ENCODE measurements at regions not wholly inside any gene's neighbourhood (a gene's known extent, or its start where the extent isn't known, plus 50 kb on each side); places are given as distances from the start of the nearest gene placed in this dataset.

DNA sequence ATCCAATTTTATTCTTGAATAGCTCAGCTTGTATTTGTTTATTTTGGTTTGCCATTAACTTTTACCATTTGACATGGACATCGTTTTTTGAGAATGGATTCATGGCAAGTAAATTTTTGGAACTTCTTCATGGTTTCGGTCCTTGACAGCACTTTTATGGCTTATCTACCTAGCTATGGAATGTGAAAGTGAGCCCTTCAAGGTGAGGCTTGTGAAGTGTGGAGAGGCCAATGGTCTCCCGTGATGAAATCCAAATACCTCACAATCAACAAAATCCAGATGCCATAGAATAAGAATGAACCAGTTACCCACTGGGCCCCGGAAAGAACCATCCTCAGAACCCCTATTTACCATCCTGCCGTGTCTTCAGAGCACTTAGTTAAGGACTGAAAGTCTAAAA, 978.8 kb downstream of the FSCB start:
- TF ChIP-seq CTCF (IDR thresholded peaks at IDR 0.05 in 4 of 5, conservative IDR thresholded peaks at IDR 0.05 in 1 of 5) (no peak), POLR2A (IDR thresholded peaks at IDR 0.05) (no peak)

Data from gastrocnemius medialis (tissue), 4 donors.